ENCODE measurements at regions not wholly inside any gene's neighbourhood (a gene's known extent, or its start where the extent isn't known, plus 50 kb on each side); places are given as distances from the start of the nearest gene placed in this dataset.

DNA sequence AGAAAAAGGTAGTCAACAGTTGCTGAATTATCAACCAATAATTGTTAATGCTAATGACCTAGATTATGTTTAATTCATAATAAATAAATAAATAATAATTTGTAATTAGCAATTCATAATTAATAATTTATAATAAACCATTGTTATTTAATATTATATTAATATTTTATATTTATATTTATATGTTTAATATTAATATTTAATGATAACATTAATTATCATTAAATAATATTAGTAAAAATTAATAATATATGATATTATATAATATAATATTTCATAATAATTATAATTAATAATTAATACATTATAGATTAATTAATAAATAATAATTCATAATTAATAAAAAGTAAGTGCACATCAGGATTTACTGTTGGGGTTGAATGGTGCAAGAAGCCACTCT lies 389.4 kb upstream of the RGPD4 start (continued):
- TF ChIP-seq, protein P1, sequence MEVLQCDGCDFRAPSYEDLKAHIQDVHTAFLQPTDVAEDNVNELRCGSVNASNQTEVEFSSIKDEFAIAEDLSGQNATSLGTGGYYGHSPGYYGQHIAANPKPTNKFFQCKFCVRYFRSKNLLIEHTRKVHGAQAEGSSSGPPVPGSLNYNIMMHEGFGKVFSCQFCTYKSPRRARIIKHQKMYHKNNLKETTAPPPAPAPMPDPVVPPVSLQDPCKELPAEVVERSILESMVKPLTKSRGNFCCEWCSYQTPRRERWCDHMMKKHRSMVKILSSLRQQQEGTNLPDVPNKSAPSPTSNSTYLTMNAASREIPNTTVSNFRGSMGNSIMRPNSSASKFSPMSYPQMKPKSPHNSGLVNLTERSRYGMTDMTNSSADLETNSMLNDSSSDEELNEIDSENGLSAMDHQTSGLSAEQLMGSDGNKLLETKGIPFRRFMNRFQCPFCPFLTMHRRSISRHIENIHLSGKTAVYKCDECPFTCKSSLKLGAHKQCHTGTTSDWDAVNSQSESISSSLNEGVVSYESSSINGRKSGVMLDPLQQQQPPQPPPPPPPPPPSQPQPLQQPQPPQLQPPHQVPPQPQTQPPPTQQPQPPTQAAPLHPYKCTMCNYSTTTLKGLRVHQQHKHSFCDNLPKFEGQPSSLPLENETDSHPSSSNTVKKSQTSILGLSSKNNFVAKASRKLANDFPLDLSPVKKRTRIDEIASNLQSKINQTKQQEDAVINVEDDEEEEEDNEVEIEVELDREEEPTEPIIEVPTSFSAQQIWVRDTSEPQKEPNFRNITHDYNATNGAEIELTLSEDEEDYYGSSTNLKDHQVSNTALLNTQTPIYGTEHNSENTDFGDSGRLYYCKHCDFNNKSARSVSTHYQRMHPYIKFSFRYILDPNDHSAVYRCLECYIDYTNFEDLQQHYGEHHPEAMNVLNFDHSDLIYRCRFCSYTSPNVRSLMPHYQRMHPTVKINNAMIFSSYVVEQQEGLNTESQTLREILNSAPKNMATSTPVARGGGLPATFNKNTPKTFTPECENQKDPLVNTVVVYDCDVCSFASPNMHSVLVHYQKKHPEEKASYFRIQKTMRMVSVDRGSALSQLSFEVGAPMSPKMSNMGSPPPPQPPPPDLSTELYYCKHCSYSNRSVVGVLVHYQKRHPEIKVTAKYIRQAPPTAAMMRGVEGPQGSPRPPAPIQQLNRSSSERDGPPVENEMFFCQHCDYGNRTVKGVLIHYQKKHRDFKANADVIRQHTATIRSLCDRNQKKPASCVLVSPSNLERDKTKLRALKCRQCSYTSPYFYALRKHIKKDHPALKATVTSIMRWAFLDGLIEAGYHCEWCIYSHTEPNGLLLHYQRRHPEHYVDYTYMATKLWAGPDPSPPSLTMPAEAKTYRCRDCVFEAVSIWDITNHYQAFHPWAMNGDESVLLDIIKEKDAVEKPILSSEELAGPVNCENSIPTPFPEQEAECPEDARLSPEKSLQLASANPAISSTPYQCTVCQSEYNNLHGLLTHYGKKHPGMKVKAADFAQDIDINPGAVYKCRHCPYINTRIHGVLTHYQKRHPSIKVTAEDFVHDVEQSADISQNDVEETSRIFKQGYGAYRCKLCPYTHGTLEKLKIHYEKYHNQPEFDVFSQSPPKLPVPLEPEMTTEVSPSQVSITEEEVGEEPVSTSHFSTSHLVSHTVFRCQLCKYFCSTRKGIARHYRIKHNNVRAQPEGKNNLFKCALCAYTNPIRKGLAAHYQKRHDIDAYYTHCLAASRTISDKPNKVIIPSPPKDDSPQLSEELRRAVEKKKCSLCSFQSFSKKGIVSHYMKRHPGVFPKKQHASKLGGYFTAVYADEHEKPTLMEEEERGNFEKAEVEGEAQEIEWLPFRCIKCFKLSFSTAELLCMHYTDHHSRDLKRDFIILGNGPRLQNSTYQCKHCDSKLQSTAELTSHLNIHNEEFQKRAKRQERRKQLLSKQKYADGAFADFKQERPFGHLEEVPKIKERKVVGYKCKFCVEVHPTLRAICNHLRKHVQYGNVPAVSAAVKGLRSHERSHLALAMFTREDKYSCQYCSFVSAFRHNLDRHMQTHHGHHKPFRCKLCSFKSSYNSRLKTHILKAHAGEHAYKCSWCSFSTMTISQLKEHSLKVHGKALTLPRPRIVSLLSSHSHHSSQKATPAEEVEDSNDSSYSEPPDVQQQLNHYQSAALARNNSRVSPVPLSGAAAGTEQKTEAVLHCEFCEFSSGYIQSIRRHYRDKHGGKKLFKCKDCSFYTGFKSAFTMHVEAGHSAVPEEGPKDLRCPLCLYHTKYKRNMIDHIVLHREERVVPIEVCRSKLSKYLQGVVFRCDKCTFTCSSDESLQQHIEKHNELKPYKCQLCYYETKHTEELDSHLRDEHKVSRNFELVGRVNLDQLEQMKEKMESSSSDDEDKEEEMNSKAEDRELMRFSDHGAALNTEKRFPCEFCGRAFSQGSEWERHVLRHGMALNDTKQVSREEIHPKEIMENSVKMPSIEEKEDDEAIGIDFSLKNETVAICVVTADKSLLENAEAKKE (CRISPR knock-in tag; IDR thresholded peaks at IDR 0.05) = no peak
- TF ChIP-seq EZH2 (IDR thresholded peaks at IDR 0.05; ENCODE audit: low read depth, unreplicated experiment) = no peak
- TF ChIP-seq ZNF331 (CRISPR knock-in tag; IDR thresholded peaks at IDR 0.05; ENCODE audit: low read depth) = no peak
- no peak for TF ChIP-seq NANOG (IDR thresholded peaks at IDR 0.05; ENCODE audit: borderline replicate concordance)
- no peak for TF ChIP-seq CTCF (conservative IDR thresholded peaks at IDR 0.05; ENCODE audit: low read depth in 2 of 2)
- TF ChIP-seq ZNF114 (CRISPR knock-in tag; IDR thresholded peaks at IDR 0.05) = no peak
- TF ChIP-seq, protein P2, sequence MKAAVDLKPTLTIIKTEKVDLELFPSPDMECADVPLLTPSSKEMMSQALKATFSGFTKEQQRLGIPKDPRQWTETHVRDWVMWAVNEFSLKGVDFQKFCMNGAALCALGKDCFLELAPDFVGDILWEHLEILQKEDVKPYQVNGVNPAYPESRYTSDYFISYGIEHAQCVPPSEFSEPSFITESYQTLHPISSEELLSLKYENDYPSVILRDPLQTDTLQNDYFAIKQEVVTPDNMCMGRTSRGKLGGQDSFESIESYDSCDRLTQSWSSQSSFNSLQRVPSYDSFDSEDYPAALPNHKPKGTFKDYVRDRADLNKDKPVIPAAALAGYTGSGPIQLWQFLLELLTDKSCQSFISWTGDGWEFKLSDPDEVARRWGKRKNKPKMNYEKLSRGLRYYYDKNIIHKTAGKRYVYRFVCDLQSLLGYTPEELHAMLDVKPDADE (IDR thresholded peaks at IDR 0.05) = no peak

DNA sequence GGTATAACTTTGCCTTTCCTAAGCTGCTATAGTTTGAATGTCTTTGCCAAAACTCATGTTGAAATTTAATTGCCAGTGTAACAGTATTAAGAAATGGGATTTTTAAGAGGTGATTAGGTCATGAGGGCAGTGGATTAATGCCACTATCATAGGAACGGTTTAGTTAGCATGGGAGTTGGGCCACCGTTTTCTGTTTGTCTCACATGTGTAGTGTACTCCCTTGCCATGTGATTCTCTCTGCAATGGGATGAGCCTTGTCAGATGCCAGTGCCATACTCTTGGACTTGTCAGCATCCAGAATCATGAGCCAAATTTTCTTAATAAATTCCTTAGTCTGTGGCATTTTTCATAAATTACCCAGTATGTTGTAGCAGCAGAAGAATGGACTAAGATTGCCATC lies 388.9 kb upstream of the RGPD4 start:
- no peaks in the 10 kb centered on the region for H3K9me2 ChIP-seq (ENCODE audit: insufficient read depth)
- no peaks in the 10 kb centered on the region for H3K4me1 ChIP-seq (ENCODE audit: insufficient read depth)
- H2AFZ ChIP-seq = no peak overlapping the region
- Mint-ChIP-seq H3K27ac (no peak overlapping the region), H3K9me3 (no peaks in the 10 kb centered on the region; the same call in 2 of the 3 replicates), H3K4me3 (no peak overlapping the region), H3K27me3 (ENCODE audit: insufficient read depth, low read depth, poor library complexity) (peaks cover 2% of the 10 kb centered on the region), H3K36me3 (ENCODE audit: low read depth) (no peaks in the 10 kb centered on the region), H3K4me1 (no peaks in the 10 kb centered on the region)
- no peaks in the 10 kb centered on the region for H3F3A ChIP-seq (replicated peaks; ENCODE audit: low read depth)
- H3K4me3 ChIP-seq = no peak overlapping the region
- DNase-seq (ENCODE audit: low spot score) (no peak), ATAC-seq (no peak)
- no peaks in the 10 kb centered on the region for H3K27me3 ChIP-seq (ENCODE audit: insufficient read depth)
- no peaks in the 10 kb centered on the region for H3K79me2 ChIP-seq (replicated peaks; ENCODE audit: insufficient read depth)
- no peak overlapping the region for H3K27ac ChIP-seq (ENCODE audit: low read depth)
- no peaks in the 10 kb centered on the region for H4K20me1 ChIP-seq (replicated peaks; ENCODE audit: insufficient read depth)
- TF ChIP-seq CTCF (conservative IDR thresholded peaks at IDR 0.05; ENCODE audit: low read depth in 2 of 2) = no peak
- no peak for TF ChIP-seq CREB1 (CRISPR knock-in tag; IDR thresholded peaks at IDR 0.05; ENCODE audit: low read depth)
- TF ChIP-seq POLR2AphosphoS5 (IDR thresholded peaks at IDR 0.05; ENCODE audit: low read depth) = no peak
- TF ChIP-seq, protein P2 (IDR thresholded peaks at IDR 0.05) = no peak
- no peak for TF ChIP-seq EZH2phosphoT487 (IDR thresholded peaks at IDR 0.05; ENCODE audit: unreplicated experiment)
- TF ChIP-seq STAT1 (IDR thresholded peaks at IDR 0.05; ENCODE audit: unreplicated experiment) = no peak
- H3K36me3 ChIP-seq (ENCODE audit: insufficient read depth) = no peaks in the 10 kb centered on the region
- H3K4me2 ChIP-seq = no peak overlapping the region
